ENCODE measurements at regions not wholly inside any gene's neighbourhood (a gene's known extent, or its start where the extent isn't known, plus 50 kb on each side); places are given as distances from the start of the nearest gene placed in this dataset.

DNA sequence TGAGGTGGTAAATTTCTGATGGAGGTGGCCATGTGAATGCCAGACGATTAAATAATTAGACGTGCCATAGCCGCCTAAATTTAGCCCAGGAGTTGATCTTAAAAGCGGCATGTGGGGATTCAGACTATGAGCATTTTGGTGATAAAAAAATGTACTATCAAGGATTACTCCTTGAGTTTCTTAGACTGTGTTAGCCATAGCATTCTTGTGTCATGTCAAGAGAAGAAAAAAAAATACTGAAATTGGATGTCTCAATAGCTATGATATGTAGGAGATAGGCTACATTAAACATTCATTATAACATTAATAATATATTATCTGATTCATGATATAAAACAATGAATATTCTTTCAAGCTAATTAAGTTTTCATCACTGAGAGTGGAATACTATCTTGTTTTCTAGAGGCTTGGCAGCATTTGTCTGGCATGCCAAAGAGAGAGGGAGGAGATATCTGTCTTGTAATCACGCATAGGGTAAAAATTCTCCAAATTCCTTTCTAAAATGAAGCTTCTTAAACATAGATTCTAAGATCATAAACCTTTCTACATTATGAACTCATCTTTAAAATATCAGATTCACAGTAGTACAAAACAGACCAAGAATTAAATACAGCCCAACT is 727.0 kb downstream of the C12orf50 start:
- TF ChIP-seq, protein P1, sequence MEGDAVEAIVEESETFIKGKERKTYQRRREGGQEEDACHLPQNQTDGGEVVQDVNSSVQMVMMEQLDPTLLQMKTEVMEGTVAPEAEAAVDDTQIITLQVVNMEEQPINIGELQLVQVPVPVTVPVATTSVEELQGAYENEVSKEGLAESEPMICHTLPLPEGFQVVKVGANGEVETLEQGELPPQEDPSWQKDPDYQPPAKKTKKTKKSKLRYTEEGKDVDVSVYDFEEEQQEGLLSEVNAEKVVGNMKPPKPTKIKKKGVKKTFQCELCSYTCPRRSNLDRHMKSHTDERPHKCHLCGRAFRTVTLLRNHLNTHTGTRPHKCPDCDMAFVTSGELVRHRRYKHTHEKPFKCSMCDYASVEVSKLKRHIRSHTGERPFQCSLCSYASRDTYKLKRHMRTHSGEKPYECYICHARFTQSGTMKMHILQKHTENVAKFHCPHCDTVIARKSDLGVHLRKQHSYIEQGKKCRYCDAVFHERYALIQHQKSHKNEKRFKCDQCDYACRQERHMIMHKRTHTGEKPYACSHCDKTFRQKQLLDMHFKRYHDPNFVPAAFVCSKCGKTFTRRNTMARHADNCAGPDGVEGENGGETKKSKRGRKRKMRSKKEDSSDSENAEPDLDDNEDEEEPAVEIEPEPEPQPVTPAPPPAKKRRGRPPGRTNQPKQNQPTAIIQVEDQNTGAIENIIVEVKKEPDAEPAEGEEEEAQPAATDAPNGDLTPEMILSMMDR (IDR thresholded peaks at IDR 0.05; ENCODE audit: low read length), result no peak
- no peak for TF ChIP-seq EZH2 (IDR thresholded peaks at IDR 0.05; ENCODE audit: borderline replicate concordance, low read length)

Data from OCI-LY1 (cell line).